ENCODE measurements at regions not wholly inside any gene's neighbourhood (a gene's known extent, or its start where the extent isn't known, plus 50 kb on each side); places are given as distances from the start of the nearest gene placed in this dataset.

- no peaks in the 10 kb centered on the region for H3K27me3 ChIP-seq (ENCODE audit: control insufficient read depth, insufficient read depth, low read length)
These were observed 103.5 kb upstream of the TAPT1 start for GRCh38 chr4:16329797-16330134.

GRCh38 chr4:16329125-16329796, 103.0 kb upstream of the TAPT1 start:
- CTCF ChIA-PET: no interaction called here

More at GRCh38 chr4:16329797-16330134, 103.5 kb upstream of the TAPT1 start:
- ChIA-PET CTCF (no interaction called here), POLR2A (no interaction called here)
- TF ChIP-seq CTCF (IDR thresholded peaks at IDR 0.05; ENCODE audit: low read depth, low read length): no peak
- no peaks in the 10 kb centered on the region for H3K9me3 ChIP-seq (ENCODE audit: control insufficient read depth, insufficient read depth, low read length)
- H3K4me3 ChIP-seq (ENCODE audit: low read depth, low read length): no peak overlapping the region
- no peak for DNase-seq (ENCODE audit: low read depth, low spot score)
- H3K27ac ChIP-seq (ENCODE audit: low read depth, low read length): no peak overlapping the region

GRCh38 chr4:16322183-16322582, 95.9 kb upstream of the TAPT1 start:
- ChIA-PET CTCF (no interaction called here), POLR2A (no interaction called here)
- Histone ChIP-seq H3K27me3 (ENCODE audit: control insufficient read depth, insufficient read depth, low read length) (peaks cover 2% of the 10 kb centered on the region), H3K9me3 (ENCODE audit: control insufficient read depth, insufficient read depth, low read length) (no peaks in the 10 kb centered on the region), H3K27ac (ENCODE audit: low read depth, low read length) (no peak overlapping the region), H3K4me3 (ENCODE audit: low read depth, low read length) (no peak overlapping the region)
- DNase-seq (ENCODE audit: low read depth, low spot score): no peak
- no peak for TF ChIP-seq CTCF (IDR thresholded peaks at IDR 0.05; ENCODE audit: low read depth, low read length)

More at GRCh38 chr4:16329125-16329796, 103.0 kb upstream of the TAPT1 start:
- no peak overlapping the region for H3K27ac ChIP-seq (ENCODE audit: low read depth, low read length)
- H3K4me3 ChIP-seq (ENCODE audit: low read depth, low read length): no peak overlapping the region
- no peak for DNase-seq (ENCODE audit: low read depth, low spot score)
- no peaks in the 10 kb centered on the region for H3K27me3 ChIP-seq (ENCODE audit: control insufficient read depth, insufficient read depth, low read length)
- TF ChIP-seq CTCF (IDR thresholded peaks at IDR 0.05; ENCODE audit: low read depth, low read length): no peak
- H3K9me3 ChIP-seq (ENCODE audit: control insufficient read depth, insufficient read depth, low read length): no peaks in the 10 kb centered on the region
- POLR2A ChIA-PET: no interaction called here

- Histone ChIP-seq H3K27me3 (ENCODE audit: control insufficient read depth, insufficient read depth, low read length) (peaks cover 11% of the 10 kb centered on the region), H3K27ac (ENCODE audit: low read depth, low read length) (no peak overlapping the region), H3K4me3 (ENCODE audit: low read depth, low read length) (no peak overlapping the region), H3K9me3 (ENCODE audit: control insufficient read depth, insufficient read depth, low read length) (no peaks in the 10 kb centered on the region)
- POLR2A ChIA-PET: no interaction called here
- TF ChIP-seq CTCF (IDR thresholded peaks at IDR 0.05; ENCODE audit: low read depth, low read length): no peak
- no peak for DNase-seq (ENCODE audit: low read depth, low spot score)
- CTCF ChIA-PET: no interaction called here
These were observed 89.2 kb upstream of the TAPT1 start for GRCh38 chr4:16315456-16315855.

- no peaks in the 10 kb centered on the region for H3K9me3 ChIP-seq (ENCODE audit: control insufficient read depth, insufficient read depth, low read length)
- H3K27me3 ChIP-seq (ENCODE audit: control insufficient read depth, insufficient read depth, low read length): peaks cover 6% of the 10 kb centered on the region
- no peak overlapping the region for H3K27ac ChIP-seq (ENCODE audit: low read depth, low read length)
- no peak overlapping the region for H3K4me3 ChIP-seq (ENCODE audit: low read depth, low read length)
- ChIA-PET CTCF (no interaction called here), POLR2A (no interaction called here)
- TF ChIP-seq CTCF (IDR thresholded peaks at IDR 0.05; ENCODE audit: low read depth, low read length): no peak
- no peak for DNase-seq (ENCODE audit: low read depth, low spot score)
These were observed 84.3 kb upstream of the TAPT1 start for GRCh38 chr4:16310606-16311005.
